H1 (cell line): ENCODE measurements at regions not wholly inside any gene's neighbourhood (a gene's known extent, or its start where the extent isn't known, plus 50 kb on each side); places are given as distances from the start of the nearest gene placed in this dataset.

Source experiments
- ASH2L ChIP-seq: fragments of 200-600, 300-600 bp; sonication (generic); IDR thresholded peaks from one replicate; pipeline ENCODE4 v1.7.1; 2017; ENCODE audit warnings: low read length
- BRCA1 ChIP-seq: IDR thresholded peaks from 2 replicates; pipeline ENCODE4 v1.6.1; 2012; ENCODE audit warnings: low read depth, low read length, improper control_type of control experiment
- CHD2 ChIP-seq: IDR thresholded peaks from 2 replicates; pipeline ENCODE4 v1.6.1; 2012; ENCODE audit warnings: low read length, improper control_type of control experiment
- CTBP2 ChIP-seq: IDR thresholded peaks from 2 replicates; pipeline ENCODE4 v1.7.0; 2011; ENCODE audit warnings: borderline replicate concordance, mild to moderate bottlenecking, moderate library complexity, mixed read lengths, low read length; ENCODE audit not compliant: insufficient read depth, insufficient read length
- EGR1 ChIP-seq: IDR thresholded peaks from 2 replicates; pipeline ENCODE4 v1.6.1; 2011; ENCODE audit warnings: low read depth, low read length, borderline replicate concordance
- EZH2 ChIP-seq: fragments of 200-600 bp; sonication (generic); IDR thresholded peaks from 2 replicates; pipeline ENCODE4 v1.7.1; 2012; ENCODE audit warnings: low read depth, mild to moderate bottlenecking, moderate library complexity, low read length, inconsistent platforms; ENCODE audit not compliant: severe bottlenecking
- FOSL1 ChIP-seq: IDR thresholded peaks from 2 replicates; pipeline ENCODE4 v1.6.1; 2011; ENCODE audit warnings: mild to moderate bottlenecking, low read depth, low read length, moderate library complexity; ENCODE audit not compliant: insufficient read depth
- GABPA ChIP-seq: IDR thresholded peaks from 2 replicates; pipeline ENCODE4 v1.6.1; 2011; ENCODE audit warnings: mild to moderate bottlenecking, low read length, moderate library complexity, borderline replicate concordance; ENCODE audit not compliant: insufficient read depth
- HDAC6 ChIP-seq: IDR thresholded peaks from one replicate; pipeline ENCODE4 v1.7.1; 2012; ENCODE audit warnings: low read depth, mild to moderate bottlenecking, inconsistent platforms, low read length, moderate library complexity
- KDM1A ChIP-seq: fragments of 200-600, 300-600 bp; sonication (generic); IDR thresholded peaks from 2 replicates; pipeline ENCODE4 v1.7.1; 2016; ENCODE audit warnings: mild to moderate bottlenecking, low read length, borderline replicate concordance
- MAFK ChIP-seq: IDR thresholded peaks from 2 replicates; pipeline ENCODE4 v1.6.1; 2012; ENCODE audit warnings: low read depth, mild to moderate bottlenecking, improper control_type of control experiment, low read length
- MAX ChIP-seq: IDR thresholded peaks from 2 replicates; pipeline ENCODE4 v1.6.1; 2012; ENCODE audit warnings: inconsistent platforms
- NRF1 ChIP-seq: IDR thresholded peaks from 2 replicates; pipeline ENCODE4 v1.6.1; 2011; ENCODE audit warnings: mild to moderate bottlenecking, low read depth, low read length, improper control_type of control experiment
- PHF8 ChIP-seq: fragments of 200-600 bp; sonication (generic); conservative IDR thresholded peaks from 2 replicates; pipeline ENCODE4 v1.7.1; 2012; ENCODE audit warnings: low read depth, mild to moderate bottlenecking, inconsistent platforms, low read length, moderate library complexity
- POLR2AphosphoS5 ChIP-seq: IDR thresholded peaks from 2 replicates; pipeline ENCODE4 v1.6.1; 2011; ENCODE audit warnings: low read depth, low read length
- POU5F1 ChIP-seq: IDR thresholded peaks from 2 replicates; pipeline ENCODE4 v1.6.1; 2011; ENCODE audit warnings: low read depth, mild to moderate bottlenecking, low read length, moderate library complexity
- RBBP5 ChIP-seq: IDR thresholded peaks from 2 replicates; pipeline ENCODE4 v1.7.1; 2012; ENCODE audit warnings: low read depth, mild to moderate bottlenecking, inconsistent platforms, low read length, moderate library complexity, borderline replicate concordance
- RXRA ChIP-seq: IDR thresholded peaks from 2 replicates; pipeline ENCODE4 v1.6.1; 2011; ENCODE audit warnings: low read depth, mild to moderate bottlenecking, low read length, moderate library complexity; ENCODE audit not compliant: insufficient read depth
- SIX5 ChIP-seq: IDR thresholded peaks from 2 replicates; pipeline ENCODE4 v1.6.1; 2011; ENCODE audit warnings: mild to moderate bottlenecking, low read depth, low read length
- SP1 ChIP-seq: IDR thresholded peaks from 2 replicates; pipeline ENCODE4 v1.6.1; 2011; ENCODE audit warnings: low read depth, low read length
- SUZ12 ChIP-seq: fragments of 200-600 bp; sonication (generic); IDR thresholded peaks from 2 replicates; pipeline ENCODE4 v1.6.1; 2012; ENCODE audit warnings: mild to moderate bottlenecking, inconsistent platforms, low read length, moderate library complexity, mixed read lengths
- TAF1 ChIP-seq: IDR thresholded peaks from 2 replicates; pipeline ENCODE4 v1.6.1; 2011; ENCODE audit warnings: mild to moderate bottlenecking, low read depth, low read length
- TBP ChIP-seq: IDR thresholded peaks from 2 replicates; pipeline ENCODE4 v1.6.1; 2011; ENCODE audit warnings: low read depth, low read length, improper control_type of control experiment
- USF2 ChIP-seq: IDR thresholded peaks from 2 replicates; pipeline ENCODE4 v1.6.1; 2011; ENCODE audit warnings: low read length, improper control_type of control experiment

GRCh38 chr6:28838634-28839442, 84.9 kb downstream of the TRIM27 start (continued):
- no peak for TF ChIP-seq SIX5
- TF ChIP-seq USF2 = no peak
- no peak for TF ChIP-seq POU5F1
- no peak for TF ChIP-seq HDAC6
- TF ChIP-seq TBP = no peak
- TF ChIP-seq KDM1A = no peak
- TF ChIP-seq POLR2AphosphoS5 = no peak
- no peak for TF ChIP-seq SUZ12
- TF ChIP-seq RBBP5 = peak; percentile 99
- TF ChIP-seq CTBP2 = no peak
- no peak for TF ChIP-seq EZH2
- no peak for TF ChIP-seq FOSL1
- no peak for TF ChIP-seq GABPA
- no peak for TF ChIP-seq NRF1
- peak; percentile 100 for TF ChIP-seq ASH2L
- TF ChIP-seq SP1 = no peak
- no peak for TF ChIP-seq BRCA1
- TF ChIP-seq MAX = peak; percentile 39
- peak; percentile 35; the same call in 1 of the 2 replicates for TF ChIP-seq MAFK
- no peak for TF ChIP-seq RXRA
- TF ChIP-seq TAF1 = peak; percentile 36; the same call in 1 of the 2 replicates
- TF ChIP-seq EGR1 = no peak
- TF ChIP-seq CHD2 = no peak
- TF ChIP-seq PHF8 = peak; percentile 20; the same call in 1 of the 2 replicates
